Ureter (tissue), 1 donor: ENCODE measurements at regions not wholly inside any gene's neighbourhood (a gene's known extent, or its start where the extent isn't known, plus 50 kb on each side); places are given as distances from the start of the nearest gene placed in this dataset.
"Not testable (repeated sequence)": the region's sequence is repeated elsewhere in the genome, so short reads cannot be mapped to it uniquely, and the experiment has no call there.

ENCODE experiments used
- DNase-seq: peaks from one replicate; pipeline ENCODE4 v3.0.0-alpha.2; 2020; ENCODE audit warnings: low spot score
- donor health status: DM: yes; HTN: yes; CAD: no.

DNA sequence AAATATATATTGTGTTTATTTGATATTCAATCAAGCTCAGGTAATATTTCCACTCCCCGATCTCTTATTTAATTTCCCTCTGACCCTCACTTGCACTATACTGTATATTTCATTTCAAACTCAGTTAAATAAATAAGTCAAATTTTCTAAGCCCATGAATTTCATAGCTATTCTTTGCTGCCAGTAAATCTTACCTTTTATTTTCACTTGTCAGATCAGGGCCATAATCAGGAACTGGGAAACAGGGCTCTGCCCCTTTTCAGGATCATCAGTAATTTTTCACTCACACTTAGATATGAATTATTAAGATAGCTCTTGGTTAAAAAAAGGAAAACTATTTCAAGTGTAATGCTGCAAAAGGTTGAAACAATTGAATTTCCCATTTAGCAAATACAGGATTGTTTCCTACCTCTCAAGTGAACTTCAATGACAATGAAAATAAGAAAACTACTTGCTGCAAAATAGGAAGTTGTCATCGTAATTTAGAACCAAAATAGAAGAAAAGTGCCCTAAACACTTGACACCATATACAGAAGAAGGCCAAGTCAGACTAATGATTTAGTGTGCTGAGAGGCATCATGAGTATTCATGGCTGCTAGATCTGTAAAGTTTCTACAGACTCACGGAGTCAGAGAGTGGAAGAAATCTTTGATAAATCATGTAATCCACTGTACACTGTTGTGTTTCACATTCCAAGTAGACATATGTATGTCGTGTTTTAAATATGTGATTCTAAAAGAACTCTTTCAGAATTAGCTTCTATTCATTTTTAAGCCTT, 316.8 kb upstream of the CNTN5 start:
- no peak for DNase-seq

DNA sequence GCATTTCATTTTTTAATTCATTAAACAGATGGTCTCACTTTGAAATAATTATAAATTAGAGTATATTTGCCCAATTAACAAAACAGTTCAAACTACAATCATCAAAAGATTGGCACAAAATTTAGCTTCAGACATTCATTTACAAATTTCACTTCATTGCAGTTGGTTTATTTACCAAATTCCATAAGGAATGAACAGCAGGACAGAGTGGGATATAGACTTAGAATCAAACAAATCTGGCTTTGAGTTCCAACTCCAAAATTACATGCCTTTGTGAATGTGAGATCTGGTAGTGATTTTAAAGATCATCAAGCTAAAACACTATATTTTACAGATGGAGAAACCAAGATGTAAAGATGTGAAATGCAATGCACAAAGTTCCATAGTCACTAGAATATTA, 310.7 kb upstream of the CNTN5 start:
- no peak for DNase-seq

DNA sequence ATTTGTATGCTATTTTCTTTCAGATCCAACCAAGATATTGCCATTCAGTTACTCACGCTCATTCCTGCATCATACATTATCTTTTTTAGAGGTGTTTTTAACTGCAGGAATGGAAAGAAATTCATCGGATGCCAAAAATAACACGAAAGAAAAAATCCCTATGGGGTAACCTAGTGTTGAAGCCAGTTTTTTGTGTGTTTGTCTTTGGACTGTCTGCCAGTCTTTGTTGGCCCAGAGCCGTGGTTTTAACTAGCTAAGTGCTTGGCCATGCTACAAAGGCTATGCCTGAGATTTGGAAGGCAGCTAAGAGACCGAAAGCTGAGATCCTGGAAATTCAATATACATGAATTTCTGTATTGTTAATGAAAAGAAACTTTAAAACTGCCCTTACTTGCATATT, 309.8 kb upstream of the CNTN5 start:
- no peak for DNase-seq

DNA sequence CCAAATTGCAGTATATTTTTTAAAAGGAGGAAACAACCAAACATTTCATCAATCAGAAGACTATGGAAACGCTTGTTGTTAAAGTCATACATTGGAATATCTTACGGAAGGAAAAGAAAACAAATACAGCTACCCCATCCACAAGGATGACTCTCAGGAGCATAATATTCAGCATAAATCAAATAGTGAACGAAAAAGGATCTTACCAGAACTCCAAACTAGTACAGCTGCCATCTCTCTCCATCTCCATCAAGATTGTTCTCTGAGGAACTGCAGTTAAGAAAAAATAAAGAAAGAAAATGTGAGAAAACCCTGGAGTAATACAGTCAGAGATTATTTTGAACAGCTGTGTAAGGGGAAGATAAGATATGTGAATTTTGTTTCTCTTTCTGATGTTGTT, 299.8 kb upstream of the CNTN5 start:
- no peak for DNase-seq

DNA sequence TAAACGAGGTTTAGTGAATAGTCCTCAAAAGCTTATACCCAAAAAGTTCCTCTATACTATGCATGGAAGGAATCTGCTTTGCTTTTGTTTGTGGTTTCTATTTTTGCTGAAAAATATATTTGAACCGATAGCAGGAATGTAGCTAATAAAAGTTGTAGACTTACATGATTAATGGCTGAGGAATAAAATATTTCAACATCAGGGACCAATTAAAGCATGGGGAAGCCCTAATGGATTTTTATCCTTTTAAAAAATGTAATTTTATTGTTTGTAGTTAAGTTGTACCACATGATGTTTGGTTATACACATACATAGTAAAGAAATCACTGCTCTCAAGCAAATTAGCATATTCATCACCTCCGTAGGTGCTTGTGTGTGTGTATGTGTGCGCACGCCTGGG, 295.3 kb upstream of the CNTN5 start:
- DNase-seq: no peak

DNA sequence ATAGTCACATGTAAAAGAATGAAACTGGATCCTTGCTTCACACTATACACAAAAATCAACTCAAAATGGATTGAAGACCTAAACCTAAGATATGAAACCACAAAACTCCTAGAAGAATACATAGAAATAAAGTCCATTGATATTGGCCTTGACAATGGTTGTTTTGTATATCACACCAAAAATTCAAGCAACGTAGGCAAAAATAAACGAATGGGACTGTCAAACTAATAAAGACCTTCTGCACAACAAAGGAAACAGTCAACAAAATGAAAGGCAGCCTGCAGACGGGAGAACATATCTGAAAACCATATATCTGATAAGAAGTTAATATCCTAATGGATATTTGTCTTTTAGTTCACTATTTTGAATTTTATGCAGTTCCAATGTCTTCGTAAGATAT, 292.3 kb upstream of the CNTN5 start:
- no peak for DNase-seq

DNA sequence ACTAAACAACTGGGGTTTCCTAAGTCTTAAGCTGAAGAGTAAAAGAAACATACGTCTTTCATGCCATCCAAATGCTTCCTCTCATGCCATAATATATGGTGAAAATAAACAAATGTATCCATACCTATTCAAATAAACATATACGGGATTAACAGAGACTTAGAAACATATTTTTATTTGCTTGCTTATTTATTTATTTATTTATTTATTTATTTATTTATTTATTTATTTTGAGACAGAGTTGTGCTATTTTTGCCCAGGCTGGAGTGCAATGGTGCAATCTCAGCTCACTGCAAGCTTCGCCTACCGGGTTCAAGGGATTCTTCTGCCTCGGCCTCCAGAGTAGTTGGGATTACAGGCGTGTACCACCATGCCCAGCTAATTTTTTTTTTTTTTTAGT, 291.6 kb upstream of the CNTN5 start:
- no peak for DNase-seq

DNA sequence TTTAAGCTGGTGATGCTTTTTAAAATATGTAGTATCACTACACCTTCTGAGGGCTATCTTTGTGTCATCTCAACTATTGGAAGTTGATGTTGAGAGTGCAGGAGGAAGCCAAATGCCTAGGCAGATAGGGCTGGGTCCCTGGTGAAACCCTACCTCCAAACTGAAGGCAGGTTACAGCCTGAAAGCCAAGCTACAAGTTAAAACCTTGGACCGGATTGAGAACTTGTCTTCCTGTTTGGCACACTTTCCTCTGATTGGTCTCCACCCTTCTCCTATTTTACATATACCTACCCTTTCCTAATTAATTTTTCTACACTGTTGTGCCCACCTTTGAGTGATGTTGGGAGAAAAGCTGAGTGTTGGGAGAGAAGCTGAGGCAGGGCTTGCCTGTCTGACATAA, 287.8 kb upstream of the CNTN5 start:
- no peak for DNase-seq

DNA sequence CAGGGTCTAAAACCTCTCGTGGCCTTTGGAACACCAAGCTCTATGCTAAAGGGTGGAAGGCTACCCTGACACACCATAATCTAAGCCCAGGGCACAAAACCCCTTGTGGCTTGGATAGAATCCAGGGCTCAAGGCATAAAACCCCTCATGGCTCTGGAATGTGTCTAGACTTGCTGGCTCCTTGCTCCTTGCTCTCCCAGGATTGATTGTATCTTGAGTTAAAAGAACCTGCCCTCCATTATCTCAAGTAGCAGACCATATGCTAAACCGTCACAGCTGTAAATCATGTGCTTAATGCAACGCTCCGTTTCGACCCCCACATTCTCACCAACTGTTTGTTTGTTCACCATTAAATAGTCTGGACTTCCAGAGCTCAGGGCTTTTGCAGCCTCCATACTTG, 287.4 kb upstream of the CNTN5 start:
- not testable (repeated sequence) for DNase-seq

DNA sequence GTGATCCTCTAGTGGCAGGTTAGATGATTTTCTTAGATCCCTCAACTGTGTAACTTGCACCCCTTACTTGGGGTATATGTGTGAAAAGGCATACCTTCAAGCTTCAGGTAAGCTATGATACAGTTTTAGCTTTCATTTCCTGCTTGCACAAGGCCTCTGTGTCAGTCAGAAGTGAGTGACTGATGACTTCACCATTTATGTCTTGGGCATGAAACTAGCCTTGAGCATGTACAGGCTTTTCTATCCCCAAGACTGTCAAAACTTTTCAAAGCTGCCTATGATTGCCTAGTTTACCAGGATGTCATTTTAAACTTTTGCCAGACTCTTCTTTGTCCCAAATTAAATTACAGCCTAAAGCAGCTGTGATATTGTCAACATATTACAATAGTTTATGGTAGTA, 286.1 kb upstream of the CNTN5 start:
- no peak for DNase-seq

DNA sequence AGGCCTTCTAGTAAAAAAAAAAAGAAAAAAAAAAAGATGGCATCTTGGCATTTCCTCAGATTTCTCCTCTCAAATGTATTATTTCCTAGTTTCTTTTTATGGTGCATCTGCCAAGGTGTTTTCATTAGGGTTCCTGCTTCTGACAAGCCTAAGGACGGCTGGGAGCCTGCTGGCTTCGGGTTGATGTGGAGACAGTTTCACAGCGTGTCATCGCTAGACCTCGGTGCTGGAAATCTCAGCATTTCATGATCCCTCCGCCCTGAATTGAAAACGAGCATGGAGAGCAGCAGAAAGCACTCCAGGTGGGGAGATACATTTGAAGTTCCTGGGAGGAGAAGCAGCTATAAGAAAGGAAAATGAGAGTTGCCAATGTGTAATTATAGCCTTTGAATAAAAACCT, 283.9 kb upstream of the CNTN5 start:
- DNase-seq: no peak

DNA sequence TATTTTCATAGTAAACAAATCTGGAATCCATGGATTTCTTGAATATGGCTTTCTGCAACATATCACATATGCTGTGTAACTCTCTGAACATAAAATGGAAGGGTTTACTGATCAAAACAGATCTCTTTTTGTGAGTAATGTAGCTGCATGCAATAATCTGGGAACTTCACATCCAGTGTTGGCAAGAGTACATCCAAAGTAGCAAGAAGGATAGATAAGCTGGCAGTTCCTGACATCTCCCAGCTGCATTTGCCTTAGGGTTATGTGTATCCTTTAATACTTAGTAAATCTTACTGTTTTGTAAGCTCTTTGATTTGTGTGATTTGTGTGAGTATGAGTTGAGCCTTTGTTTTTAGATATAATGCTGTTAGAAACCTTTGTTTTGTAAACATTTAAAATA, 280.4 kb upstream of the CNTN5 start:
- no peak for DNase-seq

DNA sequence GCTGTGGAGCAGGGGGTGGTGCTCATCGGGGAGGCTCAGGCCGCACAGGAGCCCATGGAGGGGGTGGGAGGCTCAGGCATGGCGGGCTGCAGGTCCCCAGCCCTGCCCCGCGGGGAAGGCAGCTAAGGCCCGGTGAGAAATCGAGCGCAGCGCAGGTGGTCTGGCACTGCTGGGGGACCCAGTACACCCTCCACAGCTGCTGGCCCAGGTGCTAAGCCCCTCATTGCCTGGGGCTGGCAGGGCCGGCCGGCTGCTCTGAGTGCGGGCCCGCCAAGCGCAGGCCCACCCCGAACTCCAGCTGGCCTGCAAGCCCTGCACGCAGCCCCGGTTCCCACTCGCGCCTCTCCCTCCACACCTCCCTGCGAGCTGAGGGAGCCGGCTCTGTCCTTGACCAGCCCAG, 257.3 kb upstream of the CNTN5 start:
- DNase-seq: not testable (repeated sequence)

DNA sequence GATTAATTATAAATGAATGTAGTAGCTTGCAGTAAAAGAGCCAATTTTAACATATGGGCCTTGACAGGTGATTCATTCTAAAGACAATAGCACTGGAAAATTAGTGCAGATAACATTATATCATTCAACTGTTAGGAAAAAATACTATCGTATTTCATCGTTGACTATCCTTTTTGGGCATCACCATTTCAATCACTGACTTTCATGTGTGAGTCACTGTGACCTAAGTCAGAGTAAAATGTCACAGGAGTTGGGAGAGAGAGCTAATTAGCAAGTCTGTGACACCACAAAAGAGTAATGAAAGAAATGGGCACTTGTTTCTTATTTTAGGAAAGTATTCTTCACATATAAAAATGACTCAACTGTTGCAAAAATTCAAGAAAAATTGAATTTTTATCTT, 253.8 kb upstream of the CNTN5 start:
- no peak for DNase-seq

DNA sequence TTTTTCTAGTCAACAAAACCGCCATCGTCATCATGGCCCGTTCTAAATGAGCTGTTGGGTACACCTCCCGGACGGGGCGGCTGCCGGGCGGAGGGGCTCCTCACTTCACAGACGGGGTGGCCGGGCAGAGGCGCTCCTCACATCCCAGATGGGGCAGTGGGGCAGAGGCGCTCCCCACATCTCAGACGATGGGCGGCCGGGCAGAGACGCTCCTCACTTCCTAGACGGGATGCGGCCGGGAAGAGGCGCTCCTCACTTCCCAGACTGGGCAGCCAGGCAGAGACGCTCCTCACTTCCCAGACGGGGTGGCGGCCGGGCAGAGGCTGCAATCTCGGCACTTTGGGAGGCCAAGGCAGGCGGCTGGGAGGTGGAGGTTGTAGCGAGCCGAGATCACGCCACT, 250.7 kb upstream of the CNTN5 start:
- not testable (repeated sequence) for DNase-seq

DNA sequence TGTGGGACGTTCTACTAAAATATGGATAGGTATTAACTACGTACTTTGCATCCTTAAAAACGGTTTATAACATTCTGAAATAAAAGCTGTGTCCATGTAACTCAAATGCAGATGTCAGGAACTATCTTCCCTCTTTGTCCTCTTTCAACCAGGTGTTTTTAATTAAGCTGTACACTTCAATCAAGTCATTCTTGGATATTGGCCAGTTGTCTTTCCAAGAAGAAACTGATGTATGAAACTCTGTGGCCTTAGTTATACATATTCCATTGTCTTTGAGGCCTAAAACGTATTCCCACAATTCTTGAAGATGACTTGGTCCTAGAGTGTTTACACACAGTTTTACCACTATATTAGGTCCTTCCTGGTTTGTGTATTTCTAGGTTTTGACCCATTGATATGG, 249.0 kb upstream of the CNTN5 start:
- DNase-seq: no peak

DNA sequence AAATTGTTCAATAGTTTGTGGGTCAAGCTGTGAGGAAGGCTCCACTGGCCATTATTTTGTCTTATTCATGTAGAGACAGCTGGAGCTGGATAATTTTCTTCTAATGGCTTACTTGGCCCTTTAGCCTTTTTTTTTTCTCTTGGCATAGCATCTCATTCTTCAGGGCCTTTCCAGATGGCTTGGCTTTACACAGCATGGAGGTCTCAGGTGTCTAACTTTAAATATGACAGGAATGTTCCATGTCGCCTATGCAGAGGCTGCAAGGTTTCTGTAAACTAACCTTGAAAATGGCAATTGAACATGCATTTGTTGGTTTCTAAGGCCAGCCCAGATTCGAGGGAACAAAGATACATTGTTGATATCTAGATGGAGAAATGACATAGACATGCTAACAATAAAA, 247.9 kb upstream of the CNTN5 start:
- DNase-seq: no peak

DNA sequence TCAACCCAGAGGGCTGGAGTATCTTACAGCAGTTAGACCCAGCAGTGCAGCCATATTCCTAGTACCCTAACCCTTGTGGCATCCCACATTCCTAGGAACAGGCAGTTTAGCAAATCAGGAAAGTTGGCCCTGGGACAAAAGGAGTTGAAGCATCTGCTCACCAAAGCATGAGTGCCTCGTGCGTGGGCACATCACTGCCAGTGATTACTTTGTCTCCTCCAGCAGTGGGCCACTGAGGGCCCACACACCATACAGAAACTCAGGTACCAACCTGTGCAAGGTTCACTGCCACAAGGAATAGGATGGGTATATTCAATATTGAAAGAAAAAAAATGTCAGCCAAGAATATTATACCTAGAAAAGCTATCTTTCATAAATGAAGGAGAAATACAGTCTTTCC, 227.5 kb upstream of the CNTN5 start:
- DNase-seq: no peak

DNA sequence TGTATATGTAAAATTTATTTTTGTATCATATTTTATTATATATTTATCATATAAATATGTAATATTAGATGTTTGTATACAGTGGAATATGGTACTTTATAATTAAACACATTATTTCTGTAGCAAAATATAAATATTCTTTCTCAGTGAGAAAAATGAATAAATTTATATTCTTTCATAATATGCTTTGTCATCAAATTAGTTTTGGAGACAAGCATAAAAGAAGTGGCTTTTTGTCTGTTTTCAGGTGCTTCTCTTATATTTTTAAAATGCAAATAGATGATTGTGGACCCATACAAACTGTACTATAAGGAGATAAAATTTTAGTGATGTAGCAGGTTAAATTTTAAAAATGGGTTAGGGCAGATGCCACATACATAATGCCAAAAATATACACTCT, 222.4 kb upstream of the CNTN5 start:
- no peak for DNase-seq

DNA sequence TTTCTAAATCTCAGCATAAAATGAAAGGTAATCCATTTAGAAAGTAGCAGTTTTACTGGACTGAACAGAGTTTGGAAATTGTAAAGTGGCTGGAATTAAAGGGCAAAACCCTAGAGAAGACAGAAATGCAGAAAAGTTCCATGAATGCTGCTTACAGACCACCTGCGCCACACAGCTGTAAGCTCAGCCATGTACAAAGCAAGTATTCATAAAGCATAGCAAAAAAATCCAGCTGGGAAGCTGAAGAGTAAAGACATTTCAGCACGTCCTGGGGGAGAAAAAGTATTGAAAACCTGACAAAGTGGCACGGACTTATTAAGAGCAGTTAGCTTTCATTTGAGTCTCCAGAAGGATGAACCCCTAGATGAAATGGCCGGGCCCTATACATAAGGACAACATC, 220.1 kb upstream of the CNTN5 start:
- no peak for DNase-seq

DNA sequence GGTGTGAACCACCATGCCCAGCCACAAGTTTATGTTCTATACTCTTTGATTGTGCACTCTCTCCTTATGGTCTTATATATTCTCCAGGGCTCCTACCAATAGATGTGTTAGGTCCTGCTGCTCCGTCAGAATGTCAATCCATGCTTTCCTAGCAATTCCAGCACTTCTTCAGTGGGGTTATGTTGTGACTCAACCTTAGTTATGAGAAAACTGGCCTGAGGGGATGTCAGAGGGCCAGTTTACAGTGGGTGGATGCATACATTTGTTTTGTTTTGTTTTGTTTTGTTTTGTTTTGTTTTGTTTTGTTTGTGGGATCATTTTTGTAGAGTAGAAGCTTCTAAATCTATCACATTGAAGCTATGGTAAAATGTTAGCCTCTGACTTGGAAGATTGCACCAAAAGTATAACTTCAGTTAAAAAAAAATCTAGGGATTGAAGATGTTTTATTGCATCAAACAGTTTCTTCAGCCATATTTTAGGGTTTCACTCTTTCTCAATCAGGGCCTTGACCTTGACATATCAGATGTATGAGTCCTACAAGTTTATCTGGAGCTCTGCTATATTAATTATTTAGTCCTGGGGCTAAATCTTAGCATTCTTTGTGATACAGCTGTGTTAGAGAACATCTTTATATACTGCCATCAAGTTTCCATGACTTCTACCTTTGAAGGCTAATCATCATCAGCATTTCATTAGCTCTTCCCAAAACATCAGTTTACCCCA, 191.6 kb upstream of the CNTN5 start:
- DNase-seq: no peak

DNA sequence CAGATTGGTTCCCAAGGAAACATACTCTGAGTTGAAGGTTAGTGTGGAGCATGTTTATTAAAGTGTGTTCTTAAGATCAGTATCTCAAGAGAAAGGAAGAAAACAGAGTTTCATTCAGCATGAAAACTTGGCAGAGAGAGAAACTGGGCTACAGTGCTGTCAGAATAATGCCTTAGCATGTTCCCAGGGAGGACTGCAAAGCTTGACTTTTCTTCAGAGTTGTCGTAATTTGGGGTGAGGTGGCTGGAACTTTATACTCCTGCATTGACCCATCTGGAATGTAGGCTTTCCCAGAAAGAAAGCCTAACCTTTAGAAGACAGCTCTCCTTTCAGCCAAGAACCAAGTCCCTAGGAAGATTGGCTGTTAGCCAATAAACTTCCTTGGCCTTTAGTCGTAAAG, 190.8 kb upstream of the CNTN5 start:
- DNase-seq: no peak

DNA sequence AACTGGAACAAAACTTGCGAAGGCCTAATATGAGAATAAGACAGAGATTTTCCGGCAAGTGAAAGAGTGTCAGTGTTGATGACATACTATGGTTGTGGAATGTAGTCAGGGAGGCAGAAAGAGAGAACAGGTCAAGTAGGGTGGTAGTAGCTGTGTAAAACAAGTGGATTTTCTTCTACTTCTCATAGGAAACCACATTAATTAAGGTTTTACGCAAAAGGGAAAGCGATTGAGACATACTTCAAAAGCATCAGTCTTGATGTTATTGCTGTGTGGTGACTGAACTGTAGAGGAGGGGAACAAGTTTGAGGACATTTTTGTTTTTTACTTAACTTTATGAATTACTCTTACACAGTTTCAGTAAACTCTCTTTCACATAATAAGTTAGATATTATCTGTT, 186.0 kb upstream of the CNTN5 start:
- DNase-seq: no peak

DNA sequence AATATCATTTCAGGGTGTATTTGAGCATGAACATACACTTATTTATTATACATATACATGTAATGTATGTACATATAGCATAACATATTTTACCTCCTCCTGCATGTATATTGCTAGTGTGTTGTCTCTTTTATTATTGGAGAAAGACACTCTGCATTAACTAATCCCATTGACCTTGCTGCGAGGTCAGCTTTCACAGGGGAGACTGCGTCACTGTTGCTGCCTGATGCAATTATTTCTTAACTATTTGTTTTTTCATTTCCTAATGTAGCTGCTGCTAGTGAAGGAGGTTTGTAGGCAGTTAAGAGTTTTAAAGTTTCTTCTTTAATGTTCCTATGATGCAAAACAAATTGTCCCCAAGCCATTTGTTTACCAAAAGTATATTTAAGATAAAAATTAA, 185.4 kb upstream of the CNTN5 start:
- DNase-seq: no peak
